Gastroesophageal sphincter (tissue), 3 donors: ENCODE measurements at regions not wholly inside any gene's neighbourhood (a gene's known extent, or its start where the extent isn't known, plus 50 kb on each side); places are given as distances from the start of the nearest gene placed in this dataset.

Source experiments
- POLR2A ChIP-seq, 2 donors: fragments of 450-650 bp; IDR thresholded peaks; one replicate each; pipeline ENCODE4 v1.6.1; 2017; ENCODE audit warnings: antibody characterized with exemption in 2 of 2, mild to moderate bottlenecking in 2 of 2, moderate library complexity in 1 of 2
- POLR2AphosphoS5 ChIP-seq: sonication (generic); formaldehyde crosslinking; IDR thresholded peaks from one replicate; pipeline ENCODE4 v1.6.1; 2017; ENCODE audit warnings: antibody characterized with exemption
- TF ChIP-seq, protein P1 (sequence below), 4 experiments: fragments of 200-600 bp in 2 of 4; fragments of 450-650 bp in 2 of 4; sonication (generic) in 1 of 4; IDR thresholded peaks; one replicate each; pipeline ENCODE4 v1.5.1; 2017 to 2019; ENCODE audit warnings: antibody characterized with exemption in 4 of 4, mild to moderate bottlenecking in 2 of 4, moderate library complexity in 2 of 4

DNA sequence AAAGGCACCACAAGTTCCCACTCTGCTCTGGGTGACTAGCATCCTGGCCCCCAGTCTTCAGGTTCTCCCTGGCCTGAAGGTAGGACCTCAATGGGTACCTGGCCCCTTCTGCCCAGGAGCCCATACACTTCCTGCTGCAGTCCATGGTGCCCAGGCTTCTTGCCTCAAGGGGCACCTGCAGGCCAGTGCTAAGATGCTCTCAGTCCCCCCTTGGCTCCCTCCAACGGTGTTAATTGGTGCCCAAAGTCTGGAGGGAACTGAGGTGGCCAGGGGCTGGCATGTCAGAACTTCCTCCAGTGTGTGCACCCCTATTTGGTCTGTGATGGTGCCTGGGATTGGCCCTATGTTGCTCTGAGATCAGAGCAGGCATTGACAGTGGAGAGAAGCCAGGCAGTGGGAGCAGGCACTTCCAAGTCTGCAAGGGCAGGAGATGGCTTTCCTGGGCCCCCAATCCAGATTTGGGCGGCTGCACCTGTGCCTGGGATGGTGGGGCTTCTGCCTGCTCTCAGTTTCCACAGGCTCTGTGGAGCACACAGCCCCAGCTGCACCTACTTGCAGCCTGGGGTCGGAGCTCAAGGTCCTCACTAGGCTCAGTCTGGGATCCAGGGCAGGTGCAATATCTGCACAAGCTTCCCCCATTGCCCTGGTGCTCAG is 301.6 kb downstream of the FAM47B start:
- TF ChIP-seq, protein P1, sequence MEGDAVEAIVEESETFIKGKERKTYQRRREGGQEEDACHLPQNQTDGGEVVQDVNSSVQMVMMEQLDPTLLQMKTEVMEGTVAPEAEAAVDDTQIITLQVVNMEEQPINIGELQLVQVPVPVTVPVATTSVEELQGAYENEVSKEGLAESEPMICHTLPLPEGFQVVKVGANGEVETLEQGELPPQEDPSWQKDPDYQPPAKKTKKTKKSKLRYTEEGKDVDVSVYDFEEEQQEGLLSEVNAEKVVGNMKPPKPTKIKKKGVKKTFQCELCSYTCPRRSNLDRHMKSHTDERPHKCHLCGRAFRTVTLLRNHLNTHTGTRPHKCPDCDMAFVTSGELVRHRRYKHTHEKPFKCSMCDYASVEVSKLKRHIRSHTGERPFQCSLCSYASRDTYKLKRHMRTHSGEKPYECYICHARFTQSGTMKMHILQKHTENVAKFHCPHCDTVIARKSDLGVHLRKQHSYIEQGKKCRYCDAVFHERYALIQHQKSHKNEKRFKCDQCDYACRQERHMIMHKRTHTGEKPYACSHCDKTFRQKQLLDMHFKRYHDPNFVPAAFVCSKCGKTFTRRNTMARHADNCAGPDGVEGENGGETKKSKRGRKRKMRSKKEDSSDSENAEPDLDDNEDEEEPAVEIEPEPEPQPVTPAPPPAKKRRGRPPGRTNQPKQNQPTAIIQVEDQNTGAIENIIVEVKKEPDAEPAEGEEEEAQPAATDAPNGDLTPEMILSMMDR (IDR thresholded peaks at IDR 0.05) = no peak
- TF ChIP-seq POLR2A (IDR thresholded peaks at IDR 0.05) (no peak), POLR2AphosphoS5 (no peak)
